Stimulated activated CD4-positive, alpha-beta T cell treated with anti-CD3 and anti-CD28 coated beads, Interleukin-12 subunit alpha, Interleukin-12 subunit beta, amount 100 ng/mL, for 4 hours (primary cell): ENCODE measurements at regions not wholly inside any gene's neighbourhood (a gene's known extent, or its start where the extent isn't known, plus 50 kb on each side); places are given as distances from the start of the nearest gene placed in this dataset.

Experiments
- DNase-seq: peaks from one replicate; pipeline ENCODE4 v3.0.0-alpha.2; 2020

DNA sequence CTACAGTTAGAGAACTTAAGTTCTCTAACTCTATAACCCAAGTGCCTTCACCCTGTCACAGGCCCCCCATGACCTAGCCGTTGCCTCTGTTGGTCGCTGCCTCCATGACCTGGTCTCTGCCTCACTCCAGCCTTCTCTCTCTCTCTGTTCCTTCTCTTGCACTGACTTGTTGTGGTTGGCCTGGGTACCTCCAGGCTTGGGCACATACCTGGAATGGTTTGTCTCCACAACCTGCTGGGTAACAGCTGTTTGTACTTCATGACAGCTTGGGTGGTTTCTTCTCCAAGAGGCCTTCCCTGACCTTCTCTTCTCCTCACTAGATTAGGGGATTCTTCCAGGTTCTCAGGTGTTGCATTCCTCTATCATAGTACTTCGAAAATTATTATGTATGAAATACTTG is 371.6 kb upstream of the USP24 start:
- no peak for DNase-seq

DNA sequence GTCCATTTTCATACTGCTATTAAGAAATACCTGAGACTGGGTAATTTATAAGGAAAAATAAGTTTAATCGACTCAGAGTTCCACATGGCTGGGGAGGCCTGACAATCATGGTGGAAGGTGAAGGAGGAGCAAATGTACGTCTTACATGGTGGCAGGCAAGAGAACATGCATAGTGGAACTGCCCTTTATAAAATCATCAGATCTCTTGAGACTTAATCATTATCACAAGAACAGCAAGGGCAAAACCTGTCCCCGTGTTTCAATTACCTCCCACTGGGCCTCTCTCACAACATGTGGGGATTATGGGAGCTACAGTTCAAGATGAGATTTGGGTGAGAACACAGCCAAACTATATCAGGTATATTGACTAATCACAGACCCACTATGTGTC is 370.2 kb upstream of the USP24 start:
- DNase-seq: no peak

DNA sequence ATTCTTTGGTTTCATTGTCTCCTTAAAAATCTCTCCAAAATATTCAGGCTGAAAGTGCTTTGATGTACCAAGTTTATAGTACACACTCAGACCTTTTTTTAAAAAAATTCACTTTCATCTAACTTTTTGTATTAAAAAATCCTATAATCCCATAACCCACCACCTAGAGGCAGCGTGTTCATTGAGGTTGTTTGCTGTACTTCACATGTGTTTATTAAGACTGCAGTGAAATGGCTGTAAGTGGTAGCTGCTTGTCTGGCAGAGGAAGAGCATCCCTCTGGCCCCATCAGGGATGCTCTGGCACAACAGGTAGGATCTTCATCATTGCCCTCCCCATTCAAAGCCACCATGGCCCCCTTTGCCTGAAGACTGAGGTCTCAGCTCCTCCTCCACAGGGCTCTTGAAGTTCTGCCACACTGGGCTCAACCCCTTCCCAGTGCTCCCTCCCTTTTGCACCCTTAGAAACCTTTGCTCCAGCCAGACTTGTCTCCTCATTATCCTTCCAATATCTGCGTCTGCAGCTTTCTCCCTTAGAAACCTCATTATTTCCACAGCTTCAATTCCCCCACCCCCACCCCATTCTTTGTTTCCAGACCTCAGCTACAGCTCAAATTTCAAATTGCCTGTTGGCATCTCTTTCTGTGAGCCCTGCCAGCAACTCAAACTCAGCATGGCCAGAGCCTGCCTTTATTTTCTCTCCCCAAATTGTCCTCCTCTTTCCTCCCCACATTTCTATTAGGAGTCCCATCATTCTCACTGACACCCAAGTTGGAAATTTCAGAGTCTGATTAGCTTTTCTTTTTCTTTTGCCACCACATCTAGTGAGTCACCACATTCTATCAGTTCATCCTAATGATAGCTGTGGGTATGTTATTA is 369.6 kb upstream of the USP24 start:
- no peak for DNase-seq

DNA sequence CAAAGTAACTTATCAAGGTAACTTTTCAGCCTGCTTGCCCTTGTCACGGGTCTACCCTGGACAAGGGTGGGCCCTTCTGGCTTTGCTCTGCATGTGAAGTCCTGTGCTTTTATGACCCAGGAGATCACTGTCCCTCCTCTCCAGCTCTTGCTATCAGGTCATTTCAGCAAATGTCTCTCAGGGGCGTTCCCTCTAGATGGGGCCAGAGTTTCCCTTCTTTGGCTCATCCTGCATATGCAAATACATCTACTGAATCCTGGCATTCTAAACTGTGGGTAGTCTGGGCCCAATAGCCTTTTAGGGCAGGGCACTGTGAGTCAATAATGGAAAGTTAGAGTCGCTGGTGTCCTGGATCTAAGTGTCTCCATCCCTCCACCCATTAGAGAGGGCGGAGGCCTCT is 366.9 kb upstream of the USP24 start:
- DNase-seq: no peak

DNA sequence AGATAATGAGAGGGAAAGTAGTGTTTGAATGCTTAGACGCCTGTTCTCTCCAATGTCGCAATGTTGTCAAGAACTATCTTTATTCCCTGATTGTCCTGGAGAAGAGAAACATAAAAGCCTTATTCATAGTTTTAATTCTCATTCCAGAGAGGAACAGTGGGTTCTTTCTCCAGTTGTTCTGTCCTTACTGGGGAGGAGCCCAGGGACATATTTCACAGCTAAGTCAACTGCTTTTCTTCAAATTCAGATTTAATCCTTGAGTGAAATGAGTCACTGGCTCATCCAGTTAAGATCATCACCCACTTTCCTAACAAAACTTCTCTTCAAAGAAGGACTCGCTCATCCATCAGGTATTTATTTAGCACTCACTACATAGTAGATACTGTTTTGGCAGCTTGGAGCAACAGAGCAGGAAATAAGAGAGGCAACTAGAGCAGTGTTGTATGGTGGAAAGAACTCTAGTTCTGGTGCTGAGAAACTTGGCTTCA is 365.7 kb upstream of the USP24 start:
- no peak for DNase-seq

DNA sequence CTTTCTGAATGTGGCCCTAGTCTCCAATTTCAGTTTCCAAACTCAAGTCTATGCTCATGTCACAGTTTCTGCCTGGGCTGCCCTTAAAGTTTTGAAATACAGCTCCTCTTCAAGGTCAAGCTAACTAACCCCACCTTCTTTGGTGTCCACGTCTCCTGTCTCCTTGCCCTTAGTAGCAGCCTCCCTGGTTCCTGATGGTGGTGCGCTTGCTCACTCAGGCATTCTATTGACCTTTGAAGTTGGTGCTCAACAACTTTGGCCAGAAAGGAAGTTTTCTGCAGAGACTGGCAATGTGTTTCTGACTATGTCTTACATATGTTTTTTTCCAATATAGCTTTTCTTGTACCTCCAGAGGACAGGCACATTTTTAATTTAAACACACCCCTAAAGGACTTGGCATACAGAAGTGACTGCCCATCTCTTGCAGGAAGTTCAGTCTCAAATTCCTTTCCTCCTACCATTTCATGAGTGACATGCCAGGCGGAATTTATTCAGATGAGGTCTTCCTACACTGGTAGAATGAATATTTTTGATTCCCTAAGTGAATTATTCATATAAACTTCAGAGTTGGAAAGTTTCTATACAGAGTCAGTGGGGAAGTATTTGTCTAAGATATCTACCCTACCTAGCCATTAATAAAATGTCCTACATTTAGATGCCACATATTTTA is 364.3 kb upstream of the USP24 start:
- no peak for DNase-seq

DNA sequence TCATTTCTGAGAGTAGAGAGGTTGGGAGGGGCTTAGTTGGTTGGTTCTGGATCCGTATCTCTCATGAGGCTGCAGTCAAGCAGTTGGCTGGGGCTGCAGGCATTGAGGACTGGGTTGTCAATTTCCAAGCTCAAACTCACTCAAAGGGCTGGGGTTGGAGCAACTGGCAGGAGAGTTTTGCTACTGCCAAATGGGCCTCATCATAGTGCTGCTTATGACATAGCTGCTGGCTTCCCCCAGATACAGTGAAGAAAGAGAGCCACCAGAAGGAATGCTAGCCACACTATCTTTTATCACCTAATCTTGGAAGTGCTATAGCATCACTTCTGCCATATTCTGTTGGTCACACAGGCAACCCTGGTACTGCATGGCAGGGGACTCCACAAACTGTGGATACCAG is 363.5 kb upstream of the USP24 start:
- no peak for DNase-seq

DNA sequence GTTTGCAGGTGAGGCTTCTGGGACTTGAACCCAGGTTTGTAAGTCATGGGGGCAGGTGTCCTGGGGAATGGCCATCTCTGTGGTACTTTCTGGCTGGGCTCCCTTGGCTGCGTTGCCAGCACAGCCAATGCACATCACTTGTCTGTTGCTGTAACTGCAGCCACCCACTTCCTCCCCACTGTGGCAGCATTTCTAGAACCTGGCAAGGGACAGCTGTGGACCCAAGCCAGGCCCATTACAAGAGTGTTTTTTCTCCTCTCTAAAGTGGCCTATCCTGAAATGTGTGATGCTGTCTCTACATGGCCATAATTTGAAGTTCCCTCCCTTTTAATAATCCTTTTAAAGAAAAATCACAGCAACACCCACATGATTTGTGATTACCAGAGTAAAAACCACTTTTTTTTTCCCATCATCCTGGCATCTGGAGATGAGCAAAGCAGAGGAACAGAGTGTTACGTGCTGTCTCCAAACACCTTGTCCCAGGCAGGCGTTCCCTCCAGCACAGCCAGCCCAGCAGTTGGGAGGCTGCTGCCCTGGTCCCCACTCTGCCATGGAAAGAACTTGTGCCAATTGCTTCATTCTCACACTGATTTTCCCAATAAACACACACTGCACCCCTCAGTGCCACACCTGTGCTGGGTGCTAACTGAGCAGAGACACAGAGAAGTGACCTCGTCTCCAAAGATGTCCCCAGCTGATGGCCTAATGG is 360.6 kb upstream of the USP24 start:
- DNase-seq: no peak

DNA sequence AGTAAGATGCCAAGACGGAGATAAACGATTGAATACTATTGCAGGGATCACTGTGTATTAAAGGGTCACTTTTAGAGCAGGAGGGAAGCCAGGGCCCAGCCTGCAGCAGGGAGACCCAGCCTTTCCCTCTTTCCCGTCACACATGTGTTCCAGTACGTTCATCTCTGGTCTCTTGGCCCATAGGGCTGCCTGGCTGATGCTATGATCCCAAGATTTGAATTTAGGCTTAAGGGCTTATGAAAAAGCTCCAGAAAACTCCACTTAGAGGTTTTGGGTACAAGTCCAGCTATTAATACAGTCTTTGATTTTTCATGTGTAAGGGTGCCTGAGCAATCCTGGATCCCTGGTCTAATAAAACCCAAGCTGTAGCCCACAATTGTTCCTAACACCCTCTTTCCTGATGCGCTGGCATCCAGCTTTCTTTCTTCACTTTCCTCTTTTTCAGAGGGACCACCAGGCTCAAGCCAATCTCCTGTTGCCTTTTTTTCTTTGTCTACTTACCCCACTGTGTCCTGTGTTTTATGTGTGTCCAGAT is 359.6 kb upstream of the USP24 start:
- no peak for DNase-seq

DNA sequence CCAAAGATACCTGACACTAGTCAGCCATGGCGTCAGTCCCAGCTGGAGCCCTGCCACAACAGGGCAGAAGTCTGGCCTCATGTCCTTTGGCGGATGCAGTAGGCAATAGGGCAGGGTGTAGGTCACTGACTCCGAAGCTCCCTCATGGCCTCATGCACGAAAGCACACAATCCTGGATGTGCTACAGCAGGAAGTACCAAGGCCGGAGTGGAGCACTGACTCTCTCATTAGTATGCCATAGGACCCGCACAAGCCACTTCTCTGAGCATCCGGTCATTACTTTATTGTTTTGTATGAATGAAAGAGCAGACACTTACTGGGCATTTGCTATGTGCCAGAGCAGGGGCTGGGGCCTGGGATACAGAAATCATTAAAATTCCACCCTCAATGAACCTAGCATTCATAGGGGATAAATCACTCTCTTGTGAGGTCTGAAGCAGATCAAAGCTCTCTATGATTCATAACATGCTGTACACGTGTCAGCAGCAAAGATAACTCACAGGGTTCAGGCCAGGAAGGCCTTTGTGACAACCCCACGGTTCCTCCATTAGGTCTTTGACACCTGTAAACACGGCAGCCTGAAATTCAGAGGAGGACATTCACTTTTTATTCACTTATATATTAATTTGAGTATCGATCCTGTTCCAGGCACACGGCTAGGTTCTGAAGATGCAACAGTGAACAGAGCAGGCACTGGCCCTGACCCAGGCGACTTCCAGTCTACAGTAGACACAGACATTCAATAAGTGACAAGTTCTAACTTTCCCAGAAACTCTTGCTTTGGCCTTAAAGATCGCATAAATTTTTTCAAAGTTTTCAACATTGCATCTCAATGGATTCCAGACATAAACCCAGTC is 357.9 kb upstream of the USP24 start:
- DNase-seq: no peak

DNA sequence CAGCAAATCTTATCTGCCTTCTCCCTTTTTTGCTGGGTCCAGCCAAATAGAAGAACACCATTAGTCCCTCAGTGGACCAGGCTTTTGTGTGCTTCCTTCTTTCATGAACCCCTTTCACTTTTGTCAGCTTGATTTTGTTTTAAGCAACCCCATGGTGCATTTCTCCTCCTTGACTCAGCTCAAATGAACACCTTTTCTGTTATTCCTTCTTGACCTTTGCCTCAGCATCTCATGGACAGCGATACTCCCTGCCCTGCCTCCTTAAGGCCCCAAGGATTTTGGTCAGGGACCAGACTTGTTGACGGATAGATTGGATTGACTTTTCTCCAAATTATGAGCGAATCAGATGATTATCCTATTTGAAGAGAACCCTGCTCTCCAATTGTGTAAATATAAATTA is 356.6 kb upstream of the USP24 start:
- no peak for DNase-seq

DNA sequence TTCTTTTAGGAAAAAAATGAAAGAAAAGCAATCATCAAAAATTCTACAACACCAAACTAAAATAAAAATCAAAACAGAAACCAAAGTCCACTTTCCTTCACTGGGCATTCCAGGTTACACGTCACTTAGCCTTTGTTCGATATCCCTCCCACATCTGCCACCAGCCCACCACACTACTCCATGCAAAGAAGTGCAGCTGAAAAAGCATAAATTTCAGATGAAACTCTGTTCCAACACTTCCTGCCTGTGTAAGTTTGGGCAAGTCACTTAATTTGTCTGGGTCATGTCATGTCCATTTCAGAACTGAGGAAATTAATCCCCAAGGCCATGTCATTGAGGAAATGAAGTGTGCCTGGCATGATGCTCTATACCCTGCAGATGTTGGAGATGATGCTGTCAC is 354.3 kb upstream of the USP24 start:
- DNase-seq: no peak

DNA sequence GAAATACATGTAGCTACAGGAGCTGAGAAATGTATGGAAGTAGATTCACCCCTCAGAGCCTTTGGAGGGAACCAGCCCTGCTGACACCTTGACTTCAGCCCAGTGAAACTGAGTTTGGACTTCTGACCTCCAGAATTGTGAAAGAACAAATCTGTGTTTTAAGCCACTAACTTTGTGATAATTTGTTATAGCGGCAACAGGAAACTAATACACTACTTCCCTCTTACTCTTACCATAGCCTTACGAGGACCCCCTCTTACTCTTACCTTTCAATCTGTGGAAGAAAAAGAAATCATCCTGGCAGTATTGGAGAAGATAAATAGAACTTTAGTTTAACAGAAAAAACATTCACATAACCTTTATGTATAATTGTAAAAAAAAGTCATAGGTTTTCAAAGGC is 353.6 kb upstream of the USP24 start:
- no peak for DNase-seq

DNA sequence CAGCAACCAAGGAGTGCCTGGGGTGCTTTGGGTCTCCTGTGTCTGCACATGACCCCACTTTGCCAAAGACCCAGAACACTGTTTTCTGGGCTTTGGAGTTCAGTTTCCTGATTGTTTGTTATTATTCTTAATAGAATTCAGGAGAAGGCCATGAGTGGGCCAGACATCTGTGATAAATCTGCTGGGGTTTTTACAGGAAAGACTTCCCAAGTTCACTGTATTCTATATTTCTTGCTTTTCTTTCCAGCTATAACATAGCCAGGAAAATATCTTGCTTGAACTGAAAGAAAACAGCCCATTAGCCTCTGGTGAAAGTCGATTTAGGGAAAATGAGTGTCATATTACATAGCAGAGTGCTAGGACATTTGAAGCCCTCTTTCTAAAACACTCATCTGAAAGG is 345.1 kb upstream of the USP24 start:
- DNase-seq: no peak

DNA sequence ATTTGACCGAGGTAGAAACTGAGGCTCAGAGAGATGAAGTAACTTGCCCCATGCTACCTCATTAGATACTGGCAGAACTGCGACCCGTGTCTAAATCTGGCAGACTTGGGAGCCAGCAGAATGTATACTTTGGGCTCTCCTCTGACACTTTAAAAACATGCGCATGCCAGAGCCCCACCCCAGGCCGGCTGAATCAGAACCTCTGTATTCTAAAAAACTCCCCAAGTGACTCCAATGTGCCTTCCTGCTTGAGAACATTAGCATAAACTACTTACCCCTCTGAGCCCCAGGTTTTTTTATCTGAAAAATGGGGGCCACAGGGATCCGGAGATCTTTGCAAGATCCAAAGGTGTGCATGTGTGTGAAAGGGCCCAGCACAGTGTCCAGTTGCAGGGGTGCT is 344.7 kb upstream of the USP24 start:
- DNase-seq: no peak

DNA sequence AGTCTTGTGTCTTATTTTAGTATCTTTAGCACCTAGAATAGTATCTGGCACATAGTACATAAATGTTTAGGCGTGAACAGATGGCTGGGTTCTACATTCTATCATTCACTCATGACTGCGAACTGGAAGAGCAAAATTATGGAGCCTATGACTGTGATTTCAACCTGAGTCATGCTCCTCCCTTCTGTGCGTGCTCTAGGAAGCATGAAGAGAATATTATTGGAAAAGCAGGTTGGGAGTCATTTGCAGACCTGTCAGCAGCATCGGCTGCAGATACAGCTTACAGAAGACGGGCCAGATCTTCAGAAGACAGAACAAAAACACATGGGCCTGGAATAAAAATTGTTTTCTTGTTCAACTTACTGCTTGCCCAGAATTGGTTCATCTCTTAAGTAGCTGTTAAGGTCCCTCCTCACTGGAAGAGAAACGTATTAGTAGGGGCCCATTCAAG is 344.0 kb upstream of the USP24 start:
- no peak for DNase-seq

DNA sequence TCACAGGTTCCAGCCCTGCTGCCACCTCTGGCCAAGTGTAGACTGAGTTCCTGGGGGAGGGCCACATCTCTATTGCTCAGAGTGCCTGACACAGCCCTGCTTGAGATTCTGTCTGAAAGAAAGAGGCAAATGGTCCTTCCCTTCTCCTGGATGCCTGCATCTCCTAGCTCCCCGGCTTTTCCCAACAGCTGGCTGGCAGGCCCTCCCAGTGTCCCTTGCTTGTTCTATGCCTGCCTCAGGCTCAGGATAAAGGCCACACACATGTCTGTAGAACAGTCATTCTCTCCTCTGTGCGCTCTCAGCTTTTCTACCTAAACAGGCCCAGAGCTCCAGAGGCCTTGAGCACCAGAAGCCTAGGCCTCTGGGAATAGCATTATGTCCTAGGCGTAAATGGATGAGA is 343.4 kb upstream of the USP24 start:
- no peak for DNase-seq

DNA sequence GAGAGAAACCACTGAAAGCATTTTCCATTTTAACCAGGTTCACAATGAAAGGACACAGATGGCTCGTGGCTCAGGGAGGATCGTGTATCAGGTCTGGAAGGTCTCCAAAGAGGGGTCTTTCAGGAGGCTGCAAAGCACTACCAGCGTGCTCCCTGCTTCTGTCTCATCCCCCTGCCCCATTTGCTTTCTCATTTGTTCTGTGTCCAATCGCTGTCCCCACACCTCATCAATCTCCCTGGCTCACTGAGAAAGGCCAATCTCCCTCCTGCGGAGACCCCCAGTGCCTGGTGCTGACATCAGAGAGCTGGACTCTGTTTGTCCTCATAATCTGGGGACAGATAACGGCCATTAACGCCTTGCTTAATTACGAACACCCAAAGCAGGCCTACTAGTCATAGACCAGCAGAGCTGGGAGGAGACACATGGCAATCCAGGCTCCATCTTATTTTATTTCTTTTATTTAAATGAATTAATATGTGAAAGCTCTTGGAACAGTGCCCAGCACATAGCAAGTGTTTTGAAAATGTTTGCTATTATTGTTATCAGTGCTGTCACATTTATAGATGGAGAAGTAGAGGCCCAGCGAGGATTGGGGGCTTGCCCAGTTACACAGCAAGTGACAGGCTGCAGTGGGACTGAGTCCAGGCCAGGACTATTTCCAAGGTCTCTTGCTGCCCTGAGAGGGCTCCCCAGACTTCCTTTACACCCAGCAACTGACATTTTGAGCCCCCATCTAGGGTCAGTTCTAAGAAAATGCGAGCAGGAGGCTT is 341.0 kb upstream of the USP24 start:
- no peak for DNase-seq

DNA sequence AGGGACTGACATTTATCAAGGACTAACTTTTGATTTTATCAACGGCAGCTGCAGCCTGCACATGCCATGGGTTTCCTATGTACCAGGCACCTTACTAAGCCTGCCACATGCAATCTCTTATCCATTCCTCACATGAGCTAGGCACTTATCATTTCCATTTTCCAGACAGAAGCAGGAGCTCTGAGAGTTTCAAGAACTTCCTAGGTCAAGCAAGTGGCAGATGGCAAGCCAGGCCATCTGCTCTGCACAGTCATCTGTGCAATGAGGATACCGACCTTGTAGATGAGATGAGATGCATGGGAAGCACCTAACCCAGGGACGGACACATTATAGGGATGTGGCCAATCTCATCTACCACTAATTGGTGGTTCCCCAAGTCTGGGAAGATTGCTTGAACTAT is 339.4 kb upstream of the USP24 start:
- DNase-seq: no peak

DNA sequence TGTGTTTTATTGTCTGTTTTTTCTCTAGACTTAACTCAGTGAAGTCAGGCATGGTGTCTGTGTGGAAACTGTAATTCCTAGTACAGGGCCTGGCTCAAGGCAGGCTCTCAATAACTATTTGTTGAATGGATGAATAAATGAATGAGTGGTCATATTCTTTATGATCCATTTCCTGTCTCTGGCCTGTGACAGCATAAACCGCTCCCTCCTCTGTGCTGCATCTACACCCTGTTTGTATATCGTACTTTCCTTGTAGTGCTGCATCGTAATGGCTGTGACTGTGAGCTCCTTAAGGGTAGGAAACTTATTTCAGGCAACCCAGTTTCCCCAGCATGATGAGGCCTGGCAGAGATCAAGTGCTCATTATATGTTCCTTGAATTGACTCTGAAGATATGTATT is 337.5 kb upstream of the USP24 start:
- no peak for DNase-seq

DNA sequence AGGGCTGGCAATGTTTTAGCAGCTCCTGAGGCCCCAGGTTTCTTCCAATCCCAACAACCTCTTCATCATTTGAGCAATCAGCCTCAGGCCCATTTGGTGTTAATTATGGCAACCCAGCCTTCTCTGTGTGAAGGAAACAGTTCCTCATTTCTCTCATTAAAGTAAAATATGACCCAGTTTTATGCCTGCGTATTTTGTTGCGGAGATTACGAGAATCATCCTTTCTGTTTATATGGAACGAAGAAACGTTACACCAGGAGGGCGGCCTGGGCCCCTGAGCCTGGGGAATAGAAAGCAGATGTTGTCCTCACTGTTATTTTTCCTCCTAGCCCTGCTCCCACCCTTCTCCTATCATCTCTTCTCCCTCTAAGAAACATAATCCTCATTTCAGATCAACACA is 332.2 kb upstream of the USP24 start:
- no peak for DNase-seq

DNA sequence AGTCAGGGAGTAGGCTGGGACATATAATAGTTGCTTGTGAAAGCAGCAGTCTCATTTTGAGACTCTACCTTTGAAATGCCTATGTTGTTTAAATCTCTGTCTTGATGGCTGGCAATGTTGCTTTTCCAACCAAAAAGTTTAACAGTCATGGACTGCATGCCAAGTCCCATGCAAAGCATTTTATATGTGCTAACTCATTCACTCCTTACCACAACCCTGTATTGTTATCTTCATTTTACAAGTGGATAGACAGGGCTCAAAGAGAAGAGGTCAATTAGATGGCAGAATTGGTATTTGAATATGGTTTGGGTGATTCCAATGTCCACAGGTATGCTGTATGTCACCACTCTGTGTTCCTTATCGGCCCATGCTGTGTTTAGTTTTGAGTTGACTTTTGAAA is 331.4 kb upstream of the USP24 start:
- DNase-seq: no peak
